ENCODE measurements at regions not wholly inside any gene's neighbourhood (a gene's known extent, or its start where the extent isn't known, plus 50 kb on each side); places are given as distances from the start of the nearest gene placed in this dataset.

DNA sequence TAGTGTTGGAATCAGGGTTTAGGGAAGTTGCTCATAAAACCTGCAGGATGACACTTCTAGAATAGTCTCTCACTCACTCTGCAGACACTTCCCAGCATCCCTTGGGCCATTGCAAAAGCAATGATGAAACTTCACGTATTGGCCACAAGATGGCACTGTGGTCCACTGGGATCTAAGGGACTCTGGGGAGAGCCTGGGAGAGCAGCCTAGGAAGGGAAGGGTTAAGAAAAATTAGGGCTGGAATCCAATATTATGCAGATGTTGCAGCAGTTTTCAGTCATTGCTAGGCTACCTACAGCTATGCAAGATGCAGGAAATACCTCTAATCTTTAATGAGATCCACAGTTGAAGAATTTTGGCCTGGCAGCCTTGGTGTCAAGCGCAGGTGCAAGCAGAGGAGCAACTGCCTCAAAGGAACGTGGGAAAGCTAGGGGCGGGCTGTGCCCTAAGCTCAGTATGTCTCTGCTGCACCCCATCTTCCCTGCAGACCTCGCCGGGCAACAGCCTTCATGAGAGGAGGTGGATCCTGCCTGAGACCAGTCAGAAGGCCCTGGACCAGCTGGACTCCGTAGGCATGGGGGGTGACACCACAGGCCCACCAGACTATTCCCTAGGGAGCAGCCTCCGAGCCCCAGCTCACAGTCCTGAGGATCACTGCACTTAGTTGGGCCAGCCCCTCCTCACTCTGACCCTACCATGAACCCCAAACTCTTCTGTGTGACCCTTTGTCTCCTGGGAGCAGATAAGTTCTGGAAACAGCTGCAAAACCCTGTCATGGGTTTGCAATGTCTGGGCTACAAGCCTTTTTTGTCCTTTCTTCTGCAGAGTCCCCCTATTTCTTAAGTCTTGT is 127.9 kb upstream of the PRSS58 start:
- DNase-seq: peak; percentile 27

DNA sequence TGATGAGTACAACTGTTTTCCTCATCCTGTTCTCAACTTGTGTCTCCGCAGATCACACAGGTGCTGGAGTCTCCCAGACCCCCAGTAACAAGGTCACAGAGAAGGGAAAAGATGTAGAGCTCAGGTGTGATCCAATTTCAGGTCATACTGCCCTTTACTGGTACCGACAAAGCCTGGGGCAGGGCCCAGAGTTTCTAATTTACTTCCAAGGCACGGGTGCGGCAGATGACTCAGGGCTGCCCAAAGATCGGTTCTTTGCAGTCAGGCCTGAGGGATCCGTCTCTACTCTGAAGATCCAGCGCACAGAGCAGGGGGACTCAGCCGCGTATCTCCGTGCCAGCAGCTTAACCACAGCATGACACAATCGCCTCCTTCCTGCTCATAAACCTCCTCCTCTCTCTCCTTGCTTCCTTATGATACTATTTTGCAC is 126.7 kb upstream of the PRSS58 start:
- peak; percentile 26 for DNase-seq

DNA sequence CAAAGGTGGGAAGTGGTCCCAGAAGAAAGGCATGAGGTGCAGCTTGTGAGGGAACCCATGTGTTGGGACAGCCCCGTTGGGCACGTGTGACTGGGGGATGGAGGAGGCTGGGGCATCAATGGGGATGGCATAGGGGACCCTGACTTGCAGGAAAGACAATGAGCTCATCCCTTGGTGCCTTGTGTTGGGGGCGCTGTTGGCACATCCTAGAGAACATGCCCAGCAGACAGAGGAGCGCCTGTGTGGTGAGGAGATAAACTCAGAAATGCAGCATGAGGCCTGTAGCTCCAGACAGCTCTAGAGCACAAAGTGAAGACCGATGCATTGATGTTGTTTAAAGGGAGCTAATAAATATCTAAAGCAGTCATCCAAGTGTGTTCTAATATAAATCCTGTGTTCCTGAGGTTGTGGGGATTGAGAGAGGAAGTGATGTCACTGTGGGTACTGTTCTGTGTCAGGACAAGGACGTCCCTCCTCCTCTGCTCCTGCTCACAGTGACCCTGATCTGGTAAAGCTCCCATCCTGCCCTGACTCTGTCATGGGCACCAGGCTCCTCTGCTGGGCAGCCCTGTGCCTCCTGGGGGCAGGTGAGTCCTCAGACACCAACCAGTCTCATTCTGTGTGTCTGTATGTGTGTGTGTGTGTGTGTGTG is 126.1 kb upstream of the PRSS58 start:
- DNase-seq: no peak

DNA sequence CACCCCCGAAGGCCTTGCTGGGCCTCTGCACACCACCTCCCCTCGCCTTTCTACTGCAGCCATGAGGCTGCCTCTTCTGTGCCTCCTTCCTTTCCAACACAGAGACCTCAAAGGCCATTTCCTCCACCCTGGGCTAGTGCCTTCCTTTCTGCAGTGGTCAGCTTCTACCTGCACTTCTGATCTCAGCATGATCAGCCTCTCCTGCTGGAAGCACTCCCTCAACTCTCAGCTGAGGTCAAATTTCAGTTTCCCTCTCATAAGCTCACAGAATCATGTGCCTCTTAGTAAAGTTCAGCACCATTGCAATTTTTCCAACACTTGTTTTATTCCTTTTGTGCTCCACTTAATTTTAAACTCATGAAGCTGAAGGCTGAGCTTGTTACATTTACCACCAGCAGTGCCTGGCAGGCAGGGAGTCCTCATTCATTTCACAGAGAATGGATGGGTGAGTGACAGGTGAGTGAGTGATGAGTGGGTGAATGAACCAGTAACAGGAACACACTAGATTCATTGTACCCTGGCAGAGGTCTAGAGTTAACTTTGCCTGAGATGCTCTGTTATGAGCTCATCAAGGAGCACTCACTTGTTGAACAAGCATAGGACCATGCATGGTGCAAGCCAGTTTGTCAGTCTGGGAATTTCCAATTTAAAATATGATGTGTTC is 124.0 kb upstream of the PRSS58 start:
- DNase-seq: no peak

DNA sequence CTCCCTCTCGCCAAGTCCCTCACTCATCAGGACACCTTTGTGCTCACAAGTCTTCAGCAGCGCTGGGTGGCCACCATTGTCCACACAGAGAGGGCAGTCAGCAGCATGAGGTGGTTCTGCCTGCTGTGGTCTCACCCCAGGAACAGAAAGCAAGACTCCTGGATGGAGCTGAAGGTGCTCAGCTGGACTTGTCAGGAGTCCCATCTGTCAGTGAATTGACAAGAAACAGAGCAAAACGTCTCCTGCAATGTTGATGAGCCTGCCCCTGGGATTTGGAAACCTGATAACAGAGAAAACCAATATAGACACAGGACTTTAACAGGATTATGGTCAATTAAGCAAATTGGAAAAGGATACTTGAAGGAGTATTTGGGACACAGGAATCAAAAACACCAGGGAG is 122.2 kb upstream of the PRSS58 start:
- DNase-seq: no peak

DNA sequence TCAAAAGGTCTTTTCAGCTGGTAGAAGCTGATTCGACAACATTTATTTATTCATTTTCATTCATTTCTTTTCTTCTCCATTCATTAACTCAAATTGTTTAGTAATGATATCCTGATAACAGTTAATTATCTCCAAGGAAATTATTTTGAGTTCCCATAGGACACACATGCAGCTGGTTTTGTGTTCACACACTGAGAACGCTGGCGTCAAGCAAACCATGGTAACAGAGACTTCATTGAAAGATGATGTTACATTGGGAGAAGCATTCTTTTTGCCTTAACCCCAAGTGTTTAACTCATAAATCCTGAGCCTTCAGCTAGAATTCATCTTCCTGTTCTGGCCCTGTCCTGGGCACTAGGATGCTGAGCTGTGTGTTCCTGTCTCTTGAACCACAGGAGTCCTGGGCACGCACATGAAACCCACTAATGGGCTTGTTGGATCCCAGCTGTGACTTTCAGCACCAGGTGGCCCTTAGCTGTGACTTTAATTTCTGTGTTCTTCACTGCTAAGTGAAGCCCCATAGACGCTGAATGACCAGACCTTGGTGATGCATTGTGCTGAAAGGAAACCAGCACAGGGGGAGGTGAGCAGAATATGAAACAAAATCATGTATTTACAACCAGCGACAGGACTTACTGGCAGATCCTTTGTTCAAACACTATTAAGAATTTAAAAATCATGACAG is 121.5 kb upstream of the PRSS58 start:
- no peak for DNase-seq

DNA sequence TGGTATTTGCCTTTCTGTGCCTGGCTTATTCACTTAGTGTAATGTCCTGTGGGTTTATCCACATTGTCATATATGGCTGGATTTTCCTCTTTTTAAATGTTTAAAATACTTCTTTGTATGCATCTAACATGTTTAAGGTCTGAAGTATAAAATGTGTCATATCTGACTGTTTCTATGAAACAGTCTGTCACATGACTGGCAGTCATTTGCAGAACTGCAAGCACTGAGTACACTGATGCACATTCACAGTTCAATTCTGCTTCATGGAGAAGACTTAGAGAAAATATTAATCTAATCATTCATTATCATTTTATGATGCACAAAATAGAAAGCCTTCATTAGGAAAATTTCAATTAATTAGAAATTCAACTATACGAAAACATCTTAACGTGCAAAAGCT is 119.7 kb upstream of the PRSS58 start:
- no peak for DNase-seq

DNA sequence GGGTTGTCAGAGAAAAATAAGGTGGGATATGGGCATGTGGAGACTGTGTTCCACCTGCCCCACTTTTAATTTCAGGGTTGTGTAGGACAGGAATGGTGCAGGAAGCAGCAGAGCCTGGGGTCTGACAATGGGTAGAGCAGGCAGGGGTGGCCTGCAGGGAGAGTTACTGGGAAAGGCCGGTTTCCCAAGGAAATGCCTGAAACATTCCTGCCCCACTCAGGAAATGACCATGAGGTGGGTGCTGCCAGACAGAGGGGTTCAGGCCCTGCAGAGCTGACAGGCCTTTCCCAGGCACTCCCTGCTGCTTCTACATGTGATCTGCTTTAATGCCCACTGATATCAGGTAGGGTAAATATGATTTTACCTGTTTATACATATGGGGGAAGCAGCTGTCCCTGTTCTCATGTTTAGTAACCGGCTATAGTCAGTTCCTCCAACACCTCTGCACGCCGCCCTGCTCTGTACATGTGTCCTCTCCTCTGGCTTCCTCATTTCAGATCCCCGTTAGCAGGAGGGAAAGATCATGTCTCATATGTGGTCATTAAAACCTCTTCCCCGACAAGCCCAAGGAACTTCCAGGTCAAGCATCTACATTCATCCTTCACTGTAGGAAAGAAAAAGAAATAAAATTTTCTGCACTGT is 118.6 kb upstream of the PRSS58 start:
- DNase-seq: no peak

DNA sequence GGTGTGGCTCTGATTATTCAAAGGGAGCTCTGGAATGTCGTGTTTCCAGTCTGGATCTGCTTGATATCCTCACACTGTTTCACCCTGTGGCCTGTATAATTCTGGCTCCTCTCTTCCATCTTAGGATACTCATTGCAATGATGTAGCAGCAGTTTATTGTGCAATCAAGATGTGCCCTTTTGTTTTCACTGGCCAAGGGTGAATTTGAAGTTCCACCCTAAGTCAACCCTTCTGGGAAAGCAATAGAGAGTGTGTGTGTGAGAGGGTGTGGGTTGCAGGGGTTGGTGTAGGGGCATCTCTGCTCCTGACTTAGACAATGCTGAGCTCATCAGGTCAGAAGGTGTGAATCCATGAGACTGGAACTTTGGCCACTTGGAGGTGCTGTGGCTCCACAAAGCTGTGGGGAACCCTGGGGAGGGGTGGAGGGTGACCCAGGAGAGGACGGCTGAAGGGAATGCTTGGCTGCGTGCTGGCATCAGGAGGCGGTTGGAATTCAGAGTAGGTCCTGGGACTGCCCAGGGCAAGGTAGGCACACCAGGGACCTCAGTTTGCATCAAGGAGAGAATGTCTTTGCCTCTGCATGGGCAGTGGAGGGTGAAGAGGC is 118.0 kb upstream of the PRSS58 start:
- no peak for DNase-seq

DNA sequence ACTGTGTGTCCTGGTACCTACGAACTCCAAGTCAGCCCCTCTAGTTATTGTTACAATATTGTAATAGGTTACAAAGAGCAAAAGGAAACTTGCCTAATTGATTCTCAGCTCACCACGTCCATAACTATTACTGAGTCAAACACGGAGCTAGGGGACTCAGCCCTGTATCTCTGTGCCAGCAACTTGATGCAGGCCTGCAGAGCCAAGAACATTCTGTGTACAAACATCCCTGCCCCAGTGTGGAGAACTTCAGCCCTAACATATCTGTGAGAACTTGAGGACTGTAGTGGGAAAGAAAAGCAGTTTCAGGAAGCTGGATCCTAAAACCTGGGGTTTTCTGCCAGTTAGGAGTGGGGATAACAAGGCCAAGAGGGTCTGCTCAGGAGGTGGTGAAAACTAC is 114.9 kb upstream of the PRSS58 start:
- no peak for DNase-seq

DNA sequence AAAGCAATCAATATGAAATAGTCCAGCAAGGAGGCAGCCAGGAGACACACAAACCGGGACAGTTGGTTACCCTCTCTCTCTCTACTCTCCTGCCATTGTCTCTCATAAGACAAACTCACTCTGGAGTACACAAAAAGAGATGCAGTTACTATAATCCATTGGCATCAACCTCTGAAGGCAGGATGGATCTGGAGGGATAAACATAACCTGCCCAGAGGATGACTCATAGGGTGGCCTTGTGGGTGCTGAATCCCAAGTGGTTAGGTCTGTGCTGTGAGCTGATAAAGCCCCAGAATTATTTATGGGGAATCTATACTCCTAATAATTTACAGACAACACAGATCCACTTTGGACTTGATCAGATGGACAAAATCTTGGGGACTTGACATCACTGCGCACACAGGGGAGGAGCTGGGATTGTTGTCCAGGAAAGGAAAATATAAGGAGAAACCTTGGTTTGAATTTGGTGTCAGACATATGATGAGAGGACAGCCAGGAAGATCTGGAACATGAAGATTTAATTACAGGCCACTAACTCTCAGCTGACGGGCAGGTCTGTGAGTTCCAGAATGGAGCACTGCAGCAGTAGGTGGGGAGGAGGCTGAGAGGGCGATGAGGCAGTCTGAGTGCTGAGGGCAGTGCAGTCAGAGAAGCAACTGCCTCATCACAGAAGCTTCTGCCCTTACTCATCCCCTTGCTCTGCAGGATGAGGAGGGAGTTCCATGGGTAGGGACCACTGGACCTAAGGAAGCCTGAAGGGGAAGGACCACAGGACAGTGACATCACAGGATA is 113.9 kb upstream of the PRSS58 start:
- DNase-seq: no peak

DNA sequence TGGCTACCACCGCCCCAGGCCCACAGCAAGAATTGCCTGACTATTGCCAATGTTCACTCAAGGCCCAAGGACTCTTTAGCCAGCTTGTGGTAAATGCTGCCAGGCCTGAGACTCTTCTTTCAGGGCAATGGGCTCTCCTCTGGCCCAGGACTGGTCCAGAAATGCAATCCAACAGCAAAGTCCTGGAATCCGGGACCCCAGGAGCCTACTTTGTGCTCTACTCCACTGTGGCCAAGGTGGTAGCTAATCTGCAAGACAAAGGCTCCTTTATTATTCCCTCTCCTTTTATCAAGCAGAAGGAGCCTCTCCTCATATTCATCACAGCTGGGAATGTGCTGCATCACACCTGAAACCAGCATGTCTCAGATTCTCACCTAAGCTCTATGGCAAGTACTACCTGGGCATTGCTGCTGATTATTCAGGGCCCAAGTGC is 107.6 kb upstream of the PRSS58 start:
- no peak for DNase-seq

DNA sequence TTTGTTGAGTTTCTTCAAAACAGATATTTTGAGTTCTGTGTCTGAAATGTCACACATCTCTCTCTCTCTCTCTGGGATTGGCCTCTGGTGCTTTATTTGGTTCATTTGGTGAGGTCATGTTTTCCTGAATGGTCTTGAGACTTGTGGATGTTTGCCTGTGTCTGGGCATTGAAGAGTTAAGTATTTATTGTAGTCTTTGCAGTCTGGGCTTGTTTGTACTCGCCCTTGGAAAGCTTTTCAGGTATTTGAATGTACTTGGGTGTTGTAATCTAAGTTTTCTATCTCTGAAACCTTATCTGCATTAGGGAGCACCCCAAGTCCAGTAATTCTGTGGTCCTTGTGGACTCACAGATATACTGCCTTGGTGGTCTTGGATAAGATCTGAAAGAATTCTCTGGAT is 106.7 kb upstream of the PRSS58 start:
- no peak for DNase-seq

DNA sequence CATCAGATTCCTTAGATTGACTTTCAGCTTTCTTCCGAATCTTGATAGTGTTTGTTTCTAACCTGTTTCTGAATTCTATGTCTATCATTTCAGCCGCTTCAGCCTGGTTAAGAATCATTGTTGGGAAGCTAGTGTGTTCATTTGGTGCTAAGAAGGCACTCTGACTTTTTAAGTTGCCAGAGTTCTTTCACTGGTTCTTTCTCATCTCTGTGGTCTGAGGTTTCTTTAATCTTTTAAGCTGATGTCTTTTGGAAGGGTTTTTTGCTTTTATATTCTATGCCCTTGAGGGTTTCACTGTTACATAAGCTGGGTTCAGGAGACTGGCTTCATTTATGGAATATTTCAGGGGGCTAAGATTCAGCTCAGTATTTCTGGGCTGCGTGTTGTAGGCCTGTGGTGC is 104.5 kb upstream of the PRSS58 start:
- no peak for DNase-seq

DNA sequence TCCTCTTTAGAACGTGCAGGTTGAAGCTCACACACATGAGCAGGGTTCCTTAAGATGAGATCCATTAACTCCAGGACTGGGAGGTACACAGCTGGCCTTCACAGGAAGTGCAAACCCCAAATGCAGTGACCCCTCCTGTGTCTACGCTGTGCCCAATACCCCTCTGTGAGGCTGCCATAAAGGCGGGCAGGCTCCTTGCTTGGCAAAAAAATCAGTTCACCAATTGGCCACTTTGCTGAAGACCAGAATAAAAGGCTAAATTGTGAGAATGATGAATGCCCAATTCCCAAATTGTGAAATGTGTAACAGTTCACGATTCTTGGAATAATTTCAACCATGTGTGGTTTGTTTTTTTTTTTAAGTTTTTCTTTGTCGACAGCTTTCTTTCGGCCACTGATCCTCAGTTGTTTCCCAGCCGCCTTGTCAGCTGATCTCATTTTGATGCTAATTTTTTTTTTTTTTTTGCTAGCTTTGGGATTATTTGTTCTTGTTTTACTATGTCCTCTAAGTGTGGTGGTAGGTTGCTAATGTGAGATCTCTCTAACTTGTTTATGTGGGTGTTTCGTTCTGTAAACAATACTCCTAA is 101.9 kb upstream of the PRSS58 start:
- no peak for DNase-seq

DNA sequence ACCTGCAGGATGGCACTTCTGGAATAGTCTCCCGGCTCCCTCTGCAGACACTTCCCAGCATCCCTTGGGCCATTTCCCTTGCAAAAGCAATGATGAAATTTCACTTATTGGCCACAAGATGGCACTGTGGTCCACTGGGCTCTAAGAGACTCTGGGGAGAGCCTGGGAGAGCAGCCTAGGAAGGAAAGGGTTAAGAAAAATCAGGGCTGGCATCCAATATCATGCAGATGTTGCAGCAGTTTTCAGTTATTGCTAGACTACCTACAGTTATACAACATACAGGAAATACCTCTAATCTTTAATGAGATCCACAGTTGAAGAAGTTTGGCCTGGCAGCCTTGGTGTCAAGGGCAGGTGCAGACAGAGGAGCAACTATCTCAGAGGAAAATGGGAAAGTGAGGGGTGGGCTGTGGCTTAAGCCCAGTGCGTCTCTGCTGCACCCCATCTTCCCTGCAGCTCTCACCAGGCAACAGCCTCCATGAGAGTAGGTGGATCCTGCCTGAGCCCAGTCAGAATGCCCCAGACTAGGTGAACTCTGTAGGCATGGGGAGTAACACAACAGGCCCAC is 100.2 kb upstream of the PRSS58 start:
- peak; percentile 4 for DNase-seq

DNA sequence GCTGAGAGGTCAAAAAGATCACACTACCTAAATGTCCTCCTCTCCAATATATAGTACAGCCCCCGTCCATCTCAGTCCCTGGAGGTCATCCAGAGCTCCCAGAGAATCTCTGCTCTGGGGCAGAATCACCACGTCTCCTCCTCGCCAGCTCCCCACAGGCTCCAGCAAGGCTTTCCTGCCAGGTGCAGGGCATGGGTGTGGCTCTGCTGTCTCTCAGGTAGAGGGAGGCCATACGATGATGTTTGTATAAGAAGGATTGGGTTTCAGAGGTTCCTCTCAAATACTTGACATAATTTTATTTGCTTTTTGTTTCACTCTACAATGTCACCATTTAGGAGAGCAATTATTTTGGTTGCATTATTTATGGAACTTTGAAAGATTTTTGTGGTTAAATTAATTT is 98.3 kb upstream of the PRSS58 start:
- no peak for DNase-seq

DNA sequence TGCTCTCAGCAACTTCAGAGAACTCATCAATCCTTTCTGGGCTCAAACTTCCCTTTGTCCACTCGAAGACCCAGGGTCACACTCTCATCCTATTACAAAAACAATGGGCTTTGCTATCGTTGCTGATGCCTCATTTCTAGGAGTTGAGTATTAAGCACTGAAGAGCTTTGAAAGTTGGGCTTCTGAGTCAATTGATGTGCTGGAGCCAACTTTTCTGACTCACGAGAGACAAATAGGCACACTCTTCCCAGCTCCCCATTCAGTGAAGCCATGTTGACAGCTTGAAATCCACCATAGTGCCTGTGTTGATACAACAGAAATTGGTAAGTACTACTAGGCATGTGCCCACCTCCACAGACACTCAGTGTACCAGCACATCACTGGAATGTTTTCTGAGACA is 97.5 kb upstream of the PRSS58 start:
- no peak for DNase-seq

DNA sequence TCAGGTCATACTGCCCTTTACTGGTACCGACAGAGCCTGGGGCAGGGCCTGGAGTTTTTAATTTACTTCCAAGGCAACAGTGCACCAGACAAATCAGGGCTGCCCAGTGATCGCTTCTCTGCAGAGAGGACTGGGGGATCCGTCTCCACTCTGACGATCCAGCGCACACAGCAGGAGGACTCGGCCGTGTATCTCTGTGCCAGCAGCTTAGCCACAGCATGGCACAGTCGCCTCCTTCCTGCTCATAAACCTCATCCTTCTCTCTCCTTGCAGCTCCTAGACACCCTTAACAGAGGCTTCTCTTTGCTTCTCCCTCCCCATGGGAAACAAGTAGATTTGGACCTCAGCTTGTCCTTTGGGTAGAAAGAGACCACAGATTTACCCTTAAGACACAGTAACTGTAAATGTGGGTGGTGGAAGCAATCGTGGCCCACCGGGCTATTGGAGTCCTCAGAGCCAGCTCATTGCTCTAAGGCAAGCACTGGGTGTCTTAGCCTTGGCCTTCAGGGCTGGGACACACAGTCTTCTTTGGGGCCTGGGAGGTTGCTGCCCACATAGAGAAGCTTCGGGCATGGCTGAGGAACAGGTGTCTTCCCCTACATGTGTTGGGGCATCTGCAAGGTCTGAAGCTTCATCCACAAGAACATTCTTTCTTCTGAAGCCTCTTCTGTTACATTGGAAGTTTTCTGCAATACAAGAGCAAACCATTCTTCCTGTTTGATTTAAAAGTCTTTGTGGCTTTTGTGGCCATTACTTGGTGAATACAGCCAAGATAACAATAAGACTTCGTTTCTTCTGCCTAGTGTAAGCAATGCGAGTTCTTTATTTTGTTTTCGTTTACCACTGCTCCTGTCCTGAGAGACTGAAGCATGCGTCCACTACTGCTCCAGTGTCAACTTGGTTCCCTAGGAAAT is 95.5 kb upstream of the PRSS58 start:
- DNase-seq: no peak

DNA sequence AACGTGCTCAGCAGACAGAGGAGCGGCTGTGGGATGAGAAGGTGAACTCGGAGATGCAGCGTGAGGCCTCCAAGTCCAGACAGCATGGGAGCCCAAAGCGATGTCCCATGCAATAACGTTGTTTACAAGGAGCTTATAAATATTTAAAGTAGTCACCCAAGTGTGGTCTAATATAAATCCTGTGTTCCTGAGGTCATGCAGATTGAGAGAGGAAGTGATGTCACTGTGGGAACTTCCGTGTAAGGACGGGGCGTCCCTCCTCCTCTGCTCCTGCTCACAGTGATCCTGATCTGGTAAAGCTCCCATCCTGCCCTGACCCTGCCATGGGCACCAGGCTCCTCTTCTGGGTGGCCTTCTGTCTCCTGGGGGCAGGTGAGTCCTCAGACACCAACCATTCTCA is 94.7 kb upstream of the PRSS58 start:
- no peak for DNase-seq
